GM23338 (cell line): ENCODE measurements at regions not wholly inside any gene's neighbourhood (a gene's known extent, or its start where the extent isn't known, plus 50 kb on each side); places are given as distances from the start of the nearest gene placed in this dataset.
"Not testable (repeated sequence)": the region's sequence is repeated elsewhere in the genome, so short reads cannot be mapped to it uniquely, and the experiment has no call there.

Experiments used
- CREB1 ChIP-seq: fragments of 250-450 bp; sonication (Bioruptor Pico); IDR thresholded peaks from 2 replicates; pipeline ENCODE4 v1.5.0; 2020; ENCODE audit warnings: low read depth, mild to moderate bottlenecking, moderate library complexity
- CTCF ChIP-seq, 2 experiments: fragments of 200-600 bp in 1 of 2; sonication (generic) in 1 of 2; conservative IDR thresholded peaks; 2 replicates each; pipeline versions ENCODE4 v1.5.1 to v1.6.1; 2016 to 2017; ENCODE audit warnings: antibody characterized with exemption in 2 of 2, low read depth in 2 of 2, mild to moderate bottlenecking in 2 of 2, moderate library complexity in 1 of 2
- ETS1 ChIP-seq: IDR thresholded peaks from 2 replicates; pipeline ENCODE4 v1.6.1; 2016; ENCODE audit warnings: antibody characterized with exemption
- EZH2 ChIP-seq: fragments of 200-600 bp; sonication (generic); IDR thresholded peaks from one replicate; pipeline ENCODE4 v1.8.0; 2017; ENCODE audit warnings: antibody characterized with exemption, mild to moderate bottlenecking, low read depth; ENCODE audit not compliant: unreplicated experiment
- EZH2phosphoT487 ChIP-seq: fragments of 200-600 bp; sonication (generic); IDR thresholded peaks from one replicate; pipeline ENCODE4 v1.8.1; 2018; ENCODE audit warnings: antibody characterized with exemption; ENCODE audit not compliant: unreplicated experiment
- NANOG ChIP-seq: IDR thresholded peaks from 2 replicates; pipeline ENCODE4 v1.6.1; 2016; ENCODE audit warnings: antibody characterized with exemption, borderline replicate concordance
- POLR2AphosphoS5 ChIP-seq: IDR thresholded peaks from 2 replicates; pipeline ENCODE4 v1.6.1; 2016; ENCODE audit warnings: antibody characterized with exemption, low read depth
- ZNF114 ChIP-seq: fragments of 250-450 bp; sonication (Bioruptor Pico); IDR thresholded peaks from 2 replicates; pipeline ENCODE4 v1.5.0; 2020; ENCODE audit warnings: mild to moderate bottlenecking, moderate library complexity
- TF ChIP-seq, protein P1 (sequence below): IDR thresholded peaks from one replicate; pipeline ENCODE4 v1.6.1; 2018; ENCODE audit warnings: antibody characterized with exemption; ENCODE audit not compliant: unreplicated experiment

- TF ChIP-seq CTCF (conservative IDR thresholded peaks at IDR 0.05; ENCODE audit: low read depth in 2 of 2); EZH2; POLR2AphosphoS5; NANOG; EZH2phosphoT487; ETS1; ZNF114 (CRISPR knock-in tag); CREB1 (CRISPR knock-in tag): not testable (repeated sequence)
- TF ChIP-seq, protein P1, sequence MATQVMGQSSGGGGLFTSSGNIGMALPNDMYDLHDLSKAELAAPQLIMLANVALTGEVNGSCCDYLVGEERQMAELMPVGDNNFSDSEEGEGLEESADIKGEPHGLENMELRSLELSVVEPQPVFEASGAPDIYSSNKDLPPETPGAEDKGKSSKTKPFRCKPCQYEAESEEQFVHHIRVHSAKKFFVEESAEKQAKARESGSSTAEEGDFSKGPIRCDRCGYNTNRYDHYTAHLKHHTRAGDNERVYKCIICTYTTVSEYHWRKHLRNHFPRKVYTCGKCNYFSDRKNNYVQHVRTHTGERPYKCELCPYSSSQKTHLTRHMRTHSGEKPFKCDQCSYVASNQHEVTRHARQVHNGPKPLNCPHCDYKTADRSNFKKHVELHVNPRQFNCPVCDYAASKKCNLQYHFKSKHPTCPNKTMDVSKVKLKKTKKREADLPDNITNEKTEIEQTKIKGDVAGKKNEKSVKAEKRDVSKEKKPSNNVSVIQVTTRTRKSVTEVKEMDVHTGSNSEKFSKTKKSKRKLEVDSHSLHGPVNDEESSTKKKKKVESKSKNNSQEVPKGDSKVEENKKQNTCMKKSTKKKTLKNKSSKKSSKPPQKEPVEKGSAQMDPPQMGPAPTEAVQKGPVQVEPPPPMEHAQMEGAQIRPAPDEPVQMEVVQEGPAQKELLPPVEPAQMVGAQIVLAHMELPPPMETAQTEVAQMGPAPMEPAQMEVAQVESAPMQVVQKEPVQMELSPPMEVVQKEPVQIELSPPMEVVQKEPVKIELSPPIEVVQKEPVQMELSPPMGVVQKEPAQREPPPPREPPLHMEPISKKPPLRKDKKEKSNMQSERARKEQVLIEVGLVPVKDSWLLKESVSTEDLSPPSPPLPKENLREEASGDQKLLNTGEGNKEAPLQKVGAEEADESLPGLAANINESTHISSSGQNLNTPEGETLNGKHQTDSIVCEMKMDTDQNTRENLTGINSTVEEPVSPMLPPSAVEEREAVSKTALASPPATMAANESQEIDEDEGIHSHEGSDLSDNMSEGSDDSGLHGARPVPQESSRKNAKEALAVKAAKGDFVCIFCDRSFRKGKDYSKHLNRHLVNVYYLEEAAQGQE: not testable (repeated sequence)
Observed at GRCh38 chr15:31681529-31682259, 348.6 kb upstream of the CHRNA7 start.
